ENCODE measurements at regions not wholly inside any gene's neighbourhood (a gene's known extent, or its start where the extent isn't known, plus 50 kb on each side); places are given as distances from the start of the nearest gene placed in this dataset.

DNA sequence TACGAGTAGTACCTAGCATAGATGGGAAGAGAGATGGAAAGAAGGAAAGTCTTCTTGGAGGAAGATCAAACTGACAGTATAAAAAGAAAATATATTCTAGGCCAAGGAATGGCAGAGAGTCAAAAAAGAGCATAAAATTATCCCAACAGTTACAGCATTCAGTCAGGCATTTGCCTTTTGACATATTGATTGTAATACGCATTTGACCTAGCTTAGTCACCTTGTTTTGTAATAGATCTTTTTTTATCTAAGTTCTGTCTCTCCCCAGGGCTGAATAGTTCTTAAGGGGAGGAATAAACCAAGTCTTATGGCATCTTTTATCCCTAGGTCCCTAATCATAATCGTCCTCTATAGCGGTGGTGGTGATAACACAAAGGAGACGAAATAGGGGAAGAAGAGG, 657.3 kb upstream of the PIK3C3 start:
- TF ChIP-seq, protein P1, sequence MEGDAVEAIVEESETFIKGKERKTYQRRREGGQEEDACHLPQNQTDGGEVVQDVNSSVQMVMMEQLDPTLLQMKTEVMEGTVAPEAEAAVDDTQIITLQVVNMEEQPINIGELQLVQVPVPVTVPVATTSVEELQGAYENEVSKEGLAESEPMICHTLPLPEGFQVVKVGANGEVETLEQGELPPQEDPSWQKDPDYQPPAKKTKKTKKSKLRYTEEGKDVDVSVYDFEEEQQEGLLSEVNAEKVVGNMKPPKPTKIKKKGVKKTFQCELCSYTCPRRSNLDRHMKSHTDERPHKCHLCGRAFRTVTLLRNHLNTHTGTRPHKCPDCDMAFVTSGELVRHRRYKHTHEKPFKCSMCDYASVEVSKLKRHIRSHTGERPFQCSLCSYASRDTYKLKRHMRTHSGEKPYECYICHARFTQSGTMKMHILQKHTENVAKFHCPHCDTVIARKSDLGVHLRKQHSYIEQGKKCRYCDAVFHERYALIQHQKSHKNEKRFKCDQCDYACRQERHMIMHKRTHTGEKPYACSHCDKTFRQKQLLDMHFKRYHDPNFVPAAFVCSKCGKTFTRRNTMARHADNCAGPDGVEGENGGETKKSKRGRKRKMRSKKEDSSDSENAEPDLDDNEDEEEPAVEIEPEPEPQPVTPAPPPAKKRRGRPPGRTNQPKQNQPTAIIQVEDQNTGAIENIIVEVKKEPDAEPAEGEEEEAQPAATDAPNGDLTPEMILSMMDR (IDR thresholded peaks at IDR 0.05; ENCODE audit: low read length): no peak
- no peak for TF ChIP-seq EZH2 (IDR thresholded peaks at IDR 0.05; ENCODE audit: borderline replicate concordance, low read length)
